NCI-H524 (cell line): ENCODE measurements at regions not wholly inside any gene's neighbourhood (a gene's known extent, or its start where the extent isn't known, plus 50 kb on each side); places are given as distances from the start of the nearest gene placed in this dataset.
A peak's percentile ranks its signal among the peaks of the same experiment; 100 is the strongest.

Experiments
- DNase-seq, 2 experiments: peaks; one replicate each; lab custom pipeline; 2025; lab: John Stamatoyannopoulos, UW

- no peak for DNase-seq
Observed at GRCh38 chr1:167145965-167146364, 52.1 kb downstream of the STYXL2 start.

- no peak for DNase-seq
Observed at GRCh38 chr1:167146903-167147539, 53.1 kb downstream of the STYXL2 start.

DNA sequence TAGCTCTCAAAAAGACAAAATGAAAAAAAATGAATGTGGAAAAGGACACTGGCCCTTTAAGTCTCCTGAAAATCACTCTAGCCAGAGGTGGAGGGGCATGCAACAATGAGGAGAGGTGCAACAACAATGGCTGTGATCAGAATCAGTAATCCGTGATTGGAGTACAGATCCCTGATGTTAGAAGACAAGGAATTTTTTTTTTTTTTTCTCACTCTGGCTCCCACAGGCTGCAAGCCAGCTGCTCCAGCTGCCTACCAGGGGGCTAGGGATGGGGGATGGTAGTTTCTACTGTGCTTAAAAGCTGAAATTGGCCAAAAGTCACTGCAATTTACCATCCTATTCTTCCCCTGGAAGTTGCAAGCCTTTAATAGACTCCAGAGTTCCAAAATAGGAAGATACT is 54.5 kb downstream of the STYXL2 start:
- no peak for DNase-seq

DNA sequence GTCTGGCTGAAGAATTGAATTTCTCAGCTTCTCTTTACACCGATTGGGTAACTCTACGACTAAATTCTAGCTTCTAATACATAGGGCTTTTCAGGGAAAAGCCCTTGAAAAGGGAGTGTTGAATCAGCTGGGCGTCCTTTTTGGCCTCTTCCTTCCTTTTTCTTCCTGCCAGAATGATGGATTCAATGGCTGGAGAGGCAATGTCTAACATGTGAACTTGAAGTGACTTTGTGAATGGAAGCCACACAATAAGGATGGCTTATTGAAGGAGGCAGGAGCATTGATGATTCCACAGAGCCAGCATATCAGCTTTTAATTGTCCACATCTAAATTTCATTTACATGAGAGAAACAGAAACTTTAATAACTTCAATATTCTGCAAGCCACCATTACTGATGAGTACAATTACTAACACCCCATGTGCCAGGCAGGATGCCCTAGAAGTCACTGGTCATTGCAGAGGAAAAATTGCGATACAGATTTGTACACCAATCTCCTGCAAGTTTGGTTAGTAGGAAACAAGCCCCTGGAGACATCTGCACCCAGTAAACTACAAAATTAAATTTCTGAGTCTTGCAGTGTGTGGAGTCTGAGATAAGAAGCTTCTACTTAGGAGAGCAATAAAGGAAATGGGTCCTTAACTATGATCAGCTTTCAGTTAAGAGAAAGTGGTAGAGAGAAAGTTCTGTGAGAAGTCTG is 56.1 kb downstream of the STYXL2 start:
- DNase-seq: no peak

DNA sequence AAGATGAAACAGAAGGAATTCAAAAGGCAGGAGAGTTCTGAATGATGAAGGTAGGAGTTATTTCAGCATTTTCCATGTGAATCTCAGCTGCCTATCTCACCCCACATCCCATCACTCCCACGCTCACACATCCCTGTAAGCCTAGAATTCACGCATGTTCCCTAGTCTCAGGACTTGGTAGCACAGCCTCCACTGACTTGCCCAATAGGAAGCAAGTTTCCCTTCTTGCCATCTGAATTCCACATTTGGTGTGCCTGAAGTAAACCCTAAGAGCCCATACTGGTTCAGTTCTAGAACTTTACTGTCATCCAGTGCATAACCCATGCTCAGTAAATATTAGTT is 56.6 kb downstream of the STYXL2 start:
- DNase-seq: no peak

GRCh38 chr1:167152192-167152876 is 58.5 kb downstream of the STYXL2 start:
- DNase-seq: no peak

DNA sequence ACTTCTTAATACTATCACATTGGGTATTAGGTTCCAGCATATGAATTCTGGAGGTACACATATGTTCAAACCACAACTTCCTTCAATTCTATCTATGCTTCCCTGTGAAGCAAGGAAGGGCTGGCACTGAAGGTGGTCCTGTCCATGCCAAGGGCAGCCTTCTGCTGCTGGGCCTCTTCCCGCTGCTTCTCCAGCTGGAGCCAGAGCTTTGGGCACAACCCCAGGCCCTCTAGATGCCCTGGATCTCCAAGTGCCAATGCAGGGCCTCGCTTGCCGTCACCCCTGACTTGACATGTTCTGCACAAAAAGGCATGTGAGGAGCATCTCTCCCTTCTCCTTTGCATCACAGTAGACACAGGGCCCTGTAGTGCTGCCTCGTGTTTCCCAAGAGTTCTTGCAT is 62.6 kb downstream of the STYXL2 start:
- no peak for DNase-seq

- DNase-seq: no peak
Observed at GRCh38 chr1:167157114-167157513, 63.2 kb downstream of the STYXL2 start.

DNA sequence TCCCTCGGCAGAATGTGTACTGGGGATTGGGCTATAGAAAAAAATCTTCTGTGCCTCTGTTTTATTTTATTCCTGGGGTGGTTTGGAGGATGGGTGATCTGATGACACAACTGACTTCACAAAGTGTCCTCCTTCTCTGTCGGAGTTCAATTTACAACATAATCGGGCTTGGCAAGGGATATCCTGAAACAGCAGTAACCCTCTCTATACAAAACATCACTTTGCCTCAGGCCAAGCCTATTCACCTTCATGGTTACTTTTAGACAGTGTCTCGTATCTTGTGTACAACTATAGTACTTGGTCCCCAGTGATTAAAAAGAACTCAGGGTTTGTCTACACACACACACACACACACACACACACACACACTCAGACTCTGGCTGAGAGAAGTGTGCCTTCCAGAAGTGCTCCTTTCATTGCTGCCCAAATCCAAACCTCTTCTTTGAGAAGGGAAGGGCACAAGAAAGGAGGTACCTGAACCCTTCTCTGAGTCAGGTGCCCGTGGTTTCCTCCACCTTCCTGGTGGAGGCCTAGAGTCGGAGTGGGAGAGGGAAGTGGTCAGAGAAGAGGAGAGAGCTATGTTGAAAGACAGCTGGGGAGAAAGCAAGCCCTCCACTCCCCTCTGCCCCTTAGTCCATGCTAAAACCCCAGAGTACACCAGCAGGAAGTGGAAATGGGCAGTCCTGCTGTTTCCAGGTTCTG is 62.4 kb upstream of the POU2F1 start:
- DNase-seq: no peak

DNA sequence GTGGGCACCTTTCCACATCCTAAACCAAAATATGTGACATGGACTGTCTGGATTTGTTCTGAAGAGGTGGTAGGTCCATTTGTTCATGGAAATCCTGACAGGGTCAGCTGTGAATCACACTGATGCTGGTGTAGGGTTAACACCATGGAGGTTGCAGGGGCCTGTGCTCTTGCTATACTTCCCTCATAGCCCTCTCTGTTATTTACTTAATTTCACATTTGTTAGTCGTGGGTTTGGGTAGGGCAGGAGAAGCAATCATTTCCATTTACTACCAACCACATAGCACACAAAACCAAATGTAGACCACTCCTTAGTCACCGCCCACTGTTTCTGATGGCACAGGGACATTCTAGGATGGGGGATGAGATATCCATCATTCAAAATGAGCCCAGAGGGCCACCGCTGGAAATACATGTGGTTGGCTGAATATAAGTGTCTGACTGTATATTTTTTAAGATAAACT is 61.8 kb upstream of the POU2F1 start:
- DNase-seq: no peak

DNA sequence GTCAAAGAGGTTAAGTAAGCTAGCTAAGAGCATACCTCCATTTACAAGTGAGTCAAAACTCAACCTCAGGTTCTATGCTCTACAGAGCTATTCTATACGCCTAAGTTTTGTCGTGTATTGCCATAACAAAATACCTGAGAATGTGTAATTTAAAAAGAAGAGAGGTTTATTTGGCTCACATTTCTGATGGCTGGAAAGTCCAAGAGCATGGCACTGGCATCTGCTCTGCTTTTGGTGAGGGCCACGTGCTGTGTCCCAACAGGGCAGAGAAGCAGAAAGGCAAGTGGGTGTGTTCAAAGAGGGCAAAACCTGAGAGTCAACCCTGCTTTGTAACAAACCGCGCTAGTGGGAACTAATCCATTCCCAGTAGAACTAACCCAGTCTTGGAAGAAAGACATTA is 60.9 kb upstream of the POU2F1 start:
- DNase-seq: no peak

DNA sequence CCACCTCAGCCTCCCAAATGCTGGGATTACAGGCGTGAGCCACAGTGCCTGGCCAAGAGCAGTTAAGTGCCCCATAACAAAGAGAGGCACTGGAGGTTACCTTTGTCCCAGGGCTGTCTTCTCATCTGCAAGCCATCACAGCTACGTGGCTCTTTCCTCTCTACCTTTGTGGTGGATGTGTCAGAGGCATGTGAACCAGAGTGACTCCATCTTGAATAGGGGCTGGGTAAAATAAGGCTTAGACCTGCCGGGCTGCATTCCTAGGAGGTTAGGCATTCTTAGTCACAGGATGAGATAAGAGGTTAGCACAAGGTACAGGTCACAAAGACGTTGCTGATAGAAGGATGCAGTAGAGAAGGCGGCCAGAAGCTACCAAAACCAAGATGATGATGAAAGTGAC is 59.4 kb upstream of the POU2F1 start:
- no peak for DNase-seq

- no peak for DNase-seq
Observed at GRCh38 chr1:167161762-167162161, 58.9 kb upstream of the POU2F1 start.

DNA sequence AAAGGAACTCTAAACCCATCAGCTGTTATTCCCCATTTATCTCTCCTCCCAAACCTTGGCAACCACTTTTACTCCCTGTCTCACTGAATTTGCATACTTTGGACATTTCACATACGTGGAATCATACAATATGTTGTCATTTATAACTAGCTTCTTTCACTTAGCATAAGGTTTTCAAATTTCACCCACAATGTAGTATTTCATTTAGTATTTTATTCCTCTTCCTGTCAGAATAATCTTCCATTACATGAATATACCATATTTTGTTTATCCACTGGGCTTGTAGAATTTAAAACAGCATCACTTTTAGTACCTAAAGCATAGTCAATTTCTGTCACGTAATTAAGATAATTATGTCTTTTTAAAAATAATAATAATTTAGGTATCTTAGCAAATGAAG is 55.5 kb upstream of the POU2F1 start:
- DNase-seq: no peak

- DNase-seq: peak; percentile 86 to 95
Observed at GRCh38 chr1:167165948-167166689, 54.6 kb upstream of the POU2F1 start.

GRCh38 chr1:167166690-167167075 is 54.0 kb upstream of the POU2F1 start:
- DNase-seq: peak; percentile 11 to 79

GRCh38 chr1:167168424-167168823 is 52.3 kb upstream of the POU2F1 start:
- DNase-seq: no peak

DNA sequence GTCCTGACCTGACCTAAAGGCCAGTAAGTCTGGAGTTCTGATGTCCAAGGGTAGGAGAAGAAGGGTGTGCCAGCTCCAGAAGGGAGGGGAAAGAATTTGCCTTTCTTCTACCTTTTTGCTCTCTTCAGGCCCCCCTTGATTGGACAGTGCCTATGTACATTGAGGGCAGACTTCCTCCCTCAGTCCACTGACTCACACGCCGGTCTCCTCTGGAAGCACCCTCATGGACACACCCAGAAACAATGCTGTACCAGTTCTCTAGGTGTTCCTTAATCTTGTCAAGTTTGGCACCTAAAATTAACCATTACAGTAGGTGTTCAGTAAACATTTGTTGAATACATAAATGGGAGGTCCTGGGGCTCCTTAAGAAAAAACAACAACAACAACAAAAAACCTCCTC is 51.0 kb upstream of the POU2F1 start:
- no peak for DNase-seq
